ENCODE measurements at regions not wholly inside any gene's neighbourhood (a gene's known extent, or its start where the extent isn't known, plus 50 kb on each side); places are given as distances from the start of the nearest gene placed in this dataset.

- no peaks in the 10 kb centered on the region for H3K27me3 Mint-ChIP-seq
- no peaks in the 10 kb centered on the region for H3K9me3 Mint-ChIP-seq (ENCODE audit: low read depth)
- no peak overlapping the region for H3K4me3 Mint-ChIP-seq (ENCODE audit: low read depth)
- TF ChIP-seq CTCF (IDR thresholded peaks at IDR 0.05; ENCODE audit: unreplicated experiment) = no peak
- peak overlapping the region; percentile 26 for H3K27ac Mint-ChIP-seq
- DNase-seq (ENCODE audit: low spot score, unreplicated experiment) = no peak
- peaks cover 23% of the 10 kb centered on the region for H3K4me1 Mint-ChIP-seq (ENCODE audit: low read depth)
- H3K36me3 Mint-ChIP-seq (ENCODE audit: insufficient read depth) = no peaks in the 10 kb centered on the region
Measured at GRCh38 chr5:124052201-124052600, 540.2 kb downstream of the CSNK1G3 start.

GRCh38 chr5:124050120-124050770 is 538.3 kb downstream of the CSNK1G3 start:
- no peak for DNase-seq (ENCODE audit: low spot score, unreplicated experiment)
- no peaks in the 10 kb centered on the region for H3K27me3 Mint-ChIP-seq
- no peaks in the 10 kb centered on the region for H3K9me3 Mint-ChIP-seq (ENCODE audit: low read depth)
- H3K4me1 Mint-ChIP-seq (ENCODE audit: low read depth) = peaks cover 20% of the 10 kb centered on the region
- no peaks in the 10 kb centered on the region for H3K36me3 Mint-ChIP-seq (ENCODE audit: insufficient read depth)
- no peak for TF ChIP-seq CTCF (IDR thresholded peaks at IDR 0.05; ENCODE audit: unreplicated experiment)
- no peak overlapping the region for H3K4me3 Mint-ChIP-seq (ENCODE audit: low read depth)
- no peak overlapping the region for H3K27ac Mint-ChIP-seq

- Mint-ChIP-seq H3K4me3 (ENCODE audit: low read depth) (no peak overlapping the region), H3K36me3 (ENCODE audit: insufficient read depth) (no peaks in the 10 kb centered on the region), H3K27ac (no peak overlapping the region), H3K4me1 (ENCODE audit: low read depth) (peaks cover 12% of the 10 kb centered on the region), H3K27me3 (no peaks in the 10 kb centered on the region), H3K9me3 (ENCODE audit: low read depth) (peaks cover 8% of the 10 kb centered on the region)
- DNase-seq (ENCODE audit: low spot score, unreplicated experiment) = no peak
- no peak for TF ChIP-seq CTCF (IDR thresholded peaks at IDR 0.05; ENCODE audit: unreplicated experiment)
Measured at GRCh38 chr5:124045412-124045811, 533.4 kb downstream of the CSNK1G3 start.

- H3K4me1 Mint-ChIP-seq (ENCODE audit: low read depth) = peaks cover 12% of the 10 kb centered on the region
- TF ChIP-seq CTCF (IDR thresholded peaks at IDR 0.05; ENCODE audit: unreplicated experiment) = no peak
Measured at GRCh38 chr5:124044613-124045012, 532.6 kb downstream of the CSNK1G3 start.

GRCh38 chr5:124043456-124043855 is 531.5 kb downstream of the CSNK1G3 start:
- peak; percentile 22 for TF ChIP-seq CTCF (IDR thresholded peaks at IDR 0.05; ENCODE audit: unreplicated experiment)

More at GRCh38 chr5:124044613-124045012, 532.6 kb downstream of the CSNK1G3 start:
- Mint-ChIP-seq H3K9me3 (ENCODE audit: low read depth) (peaks cover 11% of the 10 kb centered on the region), H3K27me3 (no peaks in the 10 kb centered on the region), H3K4me3 (ENCODE audit: low read depth) (no peak overlapping the region), H3K36me3 (ENCODE audit: insufficient read depth) (no peaks in the 10 kb centered on the region), H3K27ac (no peak overlapping the region)
- no peak for DNase-seq (ENCODE audit: low spot score, unreplicated experiment)

More at GRCh38 chr5:124043456-124043855, 531.5 kb downstream of the CSNK1G3 start:
- Mint-ChIP-seq H3K27ac (no peak overlapping the region), H3K36me3 (ENCODE audit: insufficient read depth) (no peaks in the 10 kb centered on the region), H3K9me3 (ENCODE audit: low read depth) (peaks cover 11% of the 10 kb centered on the region), H3K4me3 (ENCODE audit: low read depth) (no peak overlapping the region), H3K4me1 (ENCODE audit: low read depth) (peaks cover 12% of the 10 kb centered on the region), H3K27me3 (no peaks in the 10 kb centered on the region)
- DNase-seq (ENCODE audit: low spot score, unreplicated experiment) = no peak
